ENCODE measurements at regions not wholly inside any gene's neighbourhood (a gene's known extent, or its start where the extent isn't known, plus 50 kb on each side); places are given as distances from the start of the nearest gene placed in this dataset.

DNA sequence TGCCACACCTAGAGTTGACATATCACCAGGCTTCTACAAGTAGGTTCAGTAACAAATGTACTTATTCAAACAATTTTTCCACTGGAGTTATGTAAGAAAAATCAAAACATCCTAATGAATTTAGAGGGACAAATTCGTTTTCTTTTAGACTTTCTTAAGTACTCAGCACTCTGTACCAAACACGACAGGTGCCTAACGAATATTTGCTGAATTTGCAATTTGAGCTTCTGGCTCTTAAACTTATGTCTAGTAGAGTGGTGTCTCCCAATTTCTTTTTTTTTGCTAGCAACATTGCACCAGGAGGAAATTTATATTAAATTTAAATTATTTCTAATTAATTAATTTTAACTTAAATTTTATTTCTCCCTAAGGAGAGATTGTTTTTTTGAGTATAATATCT is 397.0 kb downstream of the CNTN3 start:
- TF ChIP-seq, protein P1, sequence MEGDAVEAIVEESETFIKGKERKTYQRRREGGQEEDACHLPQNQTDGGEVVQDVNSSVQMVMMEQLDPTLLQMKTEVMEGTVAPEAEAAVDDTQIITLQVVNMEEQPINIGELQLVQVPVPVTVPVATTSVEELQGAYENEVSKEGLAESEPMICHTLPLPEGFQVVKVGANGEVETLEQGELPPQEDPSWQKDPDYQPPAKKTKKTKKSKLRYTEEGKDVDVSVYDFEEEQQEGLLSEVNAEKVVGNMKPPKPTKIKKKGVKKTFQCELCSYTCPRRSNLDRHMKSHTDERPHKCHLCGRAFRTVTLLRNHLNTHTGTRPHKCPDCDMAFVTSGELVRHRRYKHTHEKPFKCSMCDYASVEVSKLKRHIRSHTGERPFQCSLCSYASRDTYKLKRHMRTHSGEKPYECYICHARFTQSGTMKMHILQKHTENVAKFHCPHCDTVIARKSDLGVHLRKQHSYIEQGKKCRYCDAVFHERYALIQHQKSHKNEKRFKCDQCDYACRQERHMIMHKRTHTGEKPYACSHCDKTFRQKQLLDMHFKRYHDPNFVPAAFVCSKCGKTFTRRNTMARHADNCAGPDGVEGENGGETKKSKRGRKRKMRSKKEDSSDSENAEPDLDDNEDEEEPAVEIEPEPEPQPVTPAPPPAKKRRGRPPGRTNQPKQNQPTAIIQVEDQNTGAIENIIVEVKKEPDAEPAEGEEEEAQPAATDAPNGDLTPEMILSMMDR (conservative IDR thresholded peaks at IDR 0.05 in 1 of 2, IDR thresholded peaks at IDR 0.05 in 1 of 2; ENCODE audit: extremely low read depth in 1 of 2, insufficient read depth in 1 of 2, low read depth in 1 of 2, low read length in 2 of 2), result no peak
- TF ChIP-seq EZH2 (IDR thresholded peaks at IDR 0.05; ENCODE audit: borderline replicate concordance, low read length), result no peak
